ENCODE measurements at regions not wholly inside any gene's neighbourhood (a gene's known extent, or its start where the extent isn't known, plus 50 kb on each side); places are given as distances from the start of the nearest gene placed in this dataset.

DNA sequence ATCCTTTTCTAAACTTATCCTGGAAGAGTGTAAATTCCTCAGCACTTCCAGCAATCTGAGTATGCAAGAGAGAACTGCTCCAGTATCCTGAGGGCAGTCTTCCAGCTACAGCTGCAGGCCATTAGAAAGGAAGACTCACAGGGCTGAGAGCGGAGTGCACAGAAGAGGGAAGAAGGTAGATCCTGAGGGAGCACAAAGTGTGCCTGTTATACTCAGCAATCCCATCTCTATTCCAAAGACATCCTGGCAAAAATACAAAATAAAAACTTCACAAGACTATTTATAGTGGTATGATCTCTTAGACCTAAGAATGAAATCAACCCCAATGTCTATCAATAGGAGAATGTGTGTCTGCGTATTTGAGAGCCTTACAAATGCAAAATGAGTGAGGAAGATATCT is 292.0 kb downstream of the ZIC1 start:
- TF ChIP-seq, protein P1, sequence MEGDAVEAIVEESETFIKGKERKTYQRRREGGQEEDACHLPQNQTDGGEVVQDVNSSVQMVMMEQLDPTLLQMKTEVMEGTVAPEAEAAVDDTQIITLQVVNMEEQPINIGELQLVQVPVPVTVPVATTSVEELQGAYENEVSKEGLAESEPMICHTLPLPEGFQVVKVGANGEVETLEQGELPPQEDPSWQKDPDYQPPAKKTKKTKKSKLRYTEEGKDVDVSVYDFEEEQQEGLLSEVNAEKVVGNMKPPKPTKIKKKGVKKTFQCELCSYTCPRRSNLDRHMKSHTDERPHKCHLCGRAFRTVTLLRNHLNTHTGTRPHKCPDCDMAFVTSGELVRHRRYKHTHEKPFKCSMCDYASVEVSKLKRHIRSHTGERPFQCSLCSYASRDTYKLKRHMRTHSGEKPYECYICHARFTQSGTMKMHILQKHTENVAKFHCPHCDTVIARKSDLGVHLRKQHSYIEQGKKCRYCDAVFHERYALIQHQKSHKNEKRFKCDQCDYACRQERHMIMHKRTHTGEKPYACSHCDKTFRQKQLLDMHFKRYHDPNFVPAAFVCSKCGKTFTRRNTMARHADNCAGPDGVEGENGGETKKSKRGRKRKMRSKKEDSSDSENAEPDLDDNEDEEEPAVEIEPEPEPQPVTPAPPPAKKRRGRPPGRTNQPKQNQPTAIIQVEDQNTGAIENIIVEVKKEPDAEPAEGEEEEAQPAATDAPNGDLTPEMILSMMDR (IDR thresholded peaks at IDR 0.05; ENCODE audit: insufficient read depth, low read length, poor library complexity, severe bottlenecking) = no peak
- TF ChIP-seq EZH2phosphoT487 (conservative IDR thresholded peaks at IDR 0.05; ENCODE audit: low read length) = no peak
